H1 (cell line): ENCODE measurements at regions not wholly inside any gene's neighbourhood (a gene's known extent, or its start where the extent isn't known, plus 50 kb on each side); places are given as distances from the start of the nearest gene placed in this dataset.
"Not testable (repeated sequence)": the region's sequence is repeated elsewhere in the genome, so short reads cannot be mapped to it uniquely, and the experiment has no call there.

ENCODE experiments used
- CTCF ChIA-PET: fragments of 300-600 bp; sonication (Branson Sonifier 250); formaldehyde crosslinking; loops from one replicate; lab custom pipeline; 2021; ENCODE audit not compliant: partially characterized antibody; lab: Charles Lee
- POLR2A ChIA-PET: fragments of 300-600 bp; sonication (Branson Sonifier 250); formaldehyde crosslinking; loops from one replicate; lab custom pipeline; 2021; ENCODE audit warnings: inconsistent platforms; ENCODE audit not compliant: partially characterized antibody; lab: Charles Lee
- DNase-seq, 2 experiments: peaks; one replicate each; pipeline versions ENCODE4 v3.0.0 to v3.0.0-alpha.2; 2010 to 2022; ENCODE audit warnings: low spot score in 2 of 2, low read depth in 1 of 2, mixed read lengths in 1 of 2
- FAIRE-seq: peaks from 2 replicates; lab custom pipeline; 2011; peaks lifted over from hg19 to GRCh38; lab: Jason Lieb, UNC
- H2AFZ ChIP-seq: 2 replicates; pipeline ENCODE4 v1.8.1; 2012; ENCODE audit warnings: low read length, inconsistent platforms
- H2AK5ac ChIP-seq: 2 replicates; pipeline ENCODE4 v1.6.1; 2013; ENCODE audit warnings: low read depth, low read length
- H2BK120ac ChIP-seq: replicated peaks from 2 replicates; pipeline ENCODE3; 2013; ENCODE audit warnings: low read depth, low read length, inconsistent platforms
- H2BK12ac ChIP-seq: 2 replicates; pipeline ENCODE4 v1.6.1; 2013; ENCODE audit warnings: low read depth, low read length
- H2BK15ac ChIP-seq: 2 replicates; pipeline ENCODE4 v1.6.1; 2013; ENCODE audit warnings: low read length
- H2BK20ac ChIP-seq: 2 replicates; pipeline ENCODE4 v1.6.1; 2013; ENCODE audit warnings: low read length
- H2BK5ac ChIP-seq: 2 replicates; pipeline ENCODE4 v1.6.1; 2013; ENCODE audit warnings: low read depth, low read length
- H3K14ac ChIP-seq: 2 replicates; pipeline ENCODE4 v1.6.1; 2013; ENCODE audit warnings: inconsistent platforms; ENCODE audit not compliant: insufficient read length
- H3K18ac ChIP-seq: 2 replicates; pipeline ENCODE4 v1.6.1; 2013; ENCODE audit warnings: low read length; ENCODE audit errors: extremely low read depth
- H3K23ac ChIP-seq: 2 replicates; pipeline ENCODE4 v1.6.1; 2013; ENCODE audit warnings: inconsistent platforms; ENCODE audit not compliant: insufficient read length
- H3K23me2 ChIP-seq: 2 replicates; pipeline ENCODE4 v1.6.1; 2013; ENCODE audit warnings: low read depth, low read length
- H3K27ac ChIP-seq: 2 replicates; pipeline ENCODE4 v1.6.1; 2011; ENCODE audit warnings: low read depth, low read length, inconsistent platforms
- H3K27me3 ChIP-seq, 4 experiments: replicated peaks in 1 of 4; 1 replicate in 1 of 4; 2 replicates in 3 of 4; pipeline versions ENCODE4 v1.6.1 to v1.8.1; 2011 to 2013; ENCODE audit warnings: low read length in 3 of 4, mild to moderate bottlenecking in 3 of 4, inconsistent platforms in 2 of 4, mixed read lengths in 2 of 4, moderate library complexity in 1 of 4; ENCODE audit not compliant: control insufficient read depth in 3 of 4, insufficient read depth in 3 of 4; ENCODE audit errors: extremely low read depth in 1 of 4
- H3K36me3 ChIP-seq, 4 experiments: 2 replicates each; pipeline versions ENCODE4 v1.6.1 to v1.8.1; 2011 to 2013; ENCODE audit warnings: mild to moderate bottlenecking in 4 of 4, low read length in 3 of 4, moderate library complexity in 2 of 4, control low read depth in 1 of 4, inconsistent platforms in 1 of 4; ENCODE audit not compliant: insufficient read depth in 4 of 4, control insufficient read depth in 2 of 4
- H3K4ac ChIP-seq: replicated peaks from 2 replicates; pipeline ENCODE3; 2013; ENCODE audit warnings: low read length, low read depth, mixed read lengths, inconsistent platforms; ENCODE audit not compliant: insufficient read length
- H3K4me1 ChIP-seq, 4 experiments: replicated peaks in 1 of 4; 1 replicate in 1 of 4; 2 replicates in 3 of 4; pipeline versions ENCODE4 v1.6.1 to v1.8.1; 2011 to 2013; ENCODE audit warnings: low read length in 3 of 4, inconsistent platforms in 2 of 4, mixed read lengths in 1 of 4; ENCODE audit not compliant: insufficient read depth in 4 of 4, control insufficient read depth in 3 of 4
- H3K4me2 ChIP-seq, 2 experiments: 2 replicates each; pipeline versions ENCODE4 v1.6.1 to v1.8.1; 2011 to 2013; ENCODE audit warnings: low read depth in 2 of 2, low read length in 2 of 2, control low read depth in 1 of 2, inconsistent platforms in 1 of 2, mild to moderate bottlenecking in 1 of 2; ENCODE audit not compliant: insufficient read depth in 1 of 2
- H3K4me3 ChIP-seq, 4 experiments: fragments of 200-600, 300-600 bp in 1 of 4; sonication (generic), shearing (Covaris generic), sonication (Bioruptor Twin) in 1 of 4; 2 replicates each; pipeline versions ENCODE4 v1.5.1 to v1.8.1; 2011 to 2016; ENCODE audit warnings: low read length in 4 of 4, low read depth in 3 of 4, control low read depth in 2 of 4, inconsistent platforms in 2 of 4, mild to moderate bottlenecking in 2 of 4, mixed read lengths in 1 of 4, moderate library complexity in 1 of 4; ENCODE audit not compliant: insufficient read depth in 2 of 4; ENCODE audit errors: extremely low read depth in 1 of 4
- H3K56ac ChIP-seq: replicated peaks from 2 replicates; pipeline ENCODE3; 2013; ENCODE audit warnings: low read depth, mild to moderate bottlenecking, mixed read lengths, low read length, inconsistent platforms; ENCODE audit not compliant: insufficient read length
- H3K79me1 ChIP-seq: 2 replicates; pipeline ENCODE4 v1.6.1; 2013; ENCODE audit warnings: low read depth, low read length, control low read depth
- H3K79me2 ChIP-seq, 2 experiments: 2 replicates each; pipeline versions ENCODE4 v1.6.1 to v1.8.1; 2012 to 2013; ENCODE audit warnings: low read length in 2 of 2, mild to moderate bottlenecking in 2 of 2, inconsistent platforms in 1 of 2; ENCODE audit not compliant: insufficient read depth in 2 of 2, control insufficient read depth in 1 of 2
- H3K9ac ChIP-seq, 4 experiments: replicated peaks in 1 of 4; 1 replicate in 1 of 4; 2 replicates in 3 of 4; pipeline versions ENCODE4 v1.6.1 to v1.8.1; 2011 to 2013; ENCODE audit warnings: low read depth in 3 of 4, low read length in 3 of 4, control low read depth in 2 of 4, mild to moderate bottlenecking in 2 of 4, moderate library complexity in 2 of 4, inconsistent platforms in 1 of 4; ENCODE audit errors: extremely low read depth in 1 of 4
- H3K9me3 ChIP-seq, 2 experiments: 2 replicates each; pipeline versions ENCODE4 v1.6.1 to v1.8.1; 2012 to 2013; ENCODE audit warnings: mild to moderate bottlenecking in 2 of 2, moderate library complexity in 2 of 2, control low read depth in 1 of 2, inconsistent platforms in 1 of 2, low read depth in 1 of 2, low read length in 1 of 2, mixed read lengths in 1 of 2; ENCODE audit not compliant: insufficient read depth in 2 of 2
- H4K20me1 ChIP-seq, 2 experiments: replicated peaks in 1 of 2; 2 replicates each; pipeline versions ENCODE3 to v1.8.1; 2011 to 2013; ENCODE audit warnings: inconsistent platforms in 2 of 2, low read length in 2 of 2, mild to moderate bottlenecking in 1 of 2; ENCODE audit not compliant: insufficient read depth in 2 of 2, control insufficient read depth in 1 of 2
- H4K5ac ChIP-seq: 2 replicates; pipeline ENCODE4 v1.6.1; 2013; ENCODE audit warnings: low read length, low read depth, mixed read lengths, inconsistent platforms; ENCODE audit not compliant: insufficient read length
- H4K8ac ChIP-seq: 2 replicates; pipeline ENCODE4 v1.8.0; 2013; ENCODE audit warnings: mild to moderate bottlenecking, moderate library complexity, low read length, inconsistent platforms; ENCODE audit not compliant: insufficient read depth; ENCODE audit errors: extremely low read depth
- H4K91ac ChIP-seq: replicated peaks from 2 replicates; pipeline ENCODE3; 2013; ENCODE audit warnings: low read length, mixed read lengths, inconsistent platforms; ENCODE audit not compliant: insufficient read length
- WGBS, 2 experiments: shearing (Covaris generic) in 1 of 2; methylation state at CpG; one replicate each; pipeline versions ENCODE4 v1.1.6 to v1.1.7; 2013 to 2015; ENCODE audit warnings: low lambda C conversion rate in 2 of 2, mixed read lengths in 2 of 2, inconsistent platforms in 1 of 2, low coverage in 1 of 2, missing lambda C conversion rate in 1 of 2; ENCODE audit not compliant: insufficient replicate concordance in 2 of 2, insufficient coverage in 1 of 2, insufficient read length in 1 of 2; ENCODE audit errors: extremely low coverage in 1 of 2, missing lambda C conversion rate in 1 of 2; 5-methylcytosine and 5-hydroxymethylcytosine counted together

- H4K20me1 ChIP-seq, H2BK12ac ChIP-seq, H3K4me1 ChIP-seq, H3K36me3 ChIP-seq, H3K9ac ChIP-seq, H3K23ac ChIP-seq, H2BK20ac ChIP-seq, H2BK15ac ChIP-seq, H3K79me1 ChIP-seq, FAIRE-seq, H3K27ac ChIP-seq, H3K56ac ChIP-seq, H4K8ac ChIP-seq, H2AK5ac ChIP-seq, H2BK5ac ChIP-seq, H3K4ac ChIP-seq, H2AFZ ChIP-seq, H3K23me2 ChIP-seq, H3K4me2 ChIP-seq, DNase-seq, H3K4me3 ChIP-seq, H3K18ac ChIP-seq, POLR2A ChIA-PET, H4K91ac ChIP-seq, H3K79me2 ChIP-seq, H2BK120ac ChIP-seq, H3K27me3 ChIP-seq, H3K14ac ChIP-seq, H4K5ac ChIP-seq, CTCF ChIA-PET: not testable (repeated sequence)
- H3K9me3 ChIP-seq = peaks cover 34 to 80% of the 10 kb centered on the region in 2 experiments
- 68% methylated on average over 3 of the region's 3 CpGs; no CpG with 5 or more reads in 1 of the 2 experiments for WGBS, 2 experiments
Measured at GRCh38 chr20:29440721-29441120, 1816.7 kb upstream of the DEFB115 start.
